A673 (cell line): ENCODE measurements at regions not wholly inside any gene's neighbourhood (a gene's known extent, or its start where the extent isn't known, plus 50 kb on each side); places are given as distances from the start of the nearest gene placed in this dataset.

Experiments used
- BruUV-seq: library from RNA; stranded (reverse); fragments of 400-500 nt; replicated peaks from 2 replicates; lab custom pipeline; 2021; lab: Mats Ljungman, UMichigan
- CTCF ChIA-PET: fragments of 300-600 bp; sonication (Branson Sonifier 250); formaldehyde crosslinking; loops from one replicate; lab custom pipeline; 2022; ENCODE audit warnings: antibody characterized with exemption; lab: Charles Lee
- POLR2A ChIA-PET: fragments of 300-600 bp; sonication (Branson Sonifier 250); formaldehyde crosslinking; loops from one replicate; lab custom pipeline; 2022; ENCODE audit warnings: antibody characterized with exemption; ENCODE audit not compliant: low non-redundant PET; lab: Charles Lee
- DNase-seq: peaks from one replicate; pipeline ENCODE4 v3.0.0-alpha.2; 2015; ENCODE audit warnings: low spot score
- H3K27ac ChIP-seq: fragments of 200-600 bp; sonication (generic); 2 replicates; pipeline ENCODE4 v1.5.1; 2016; ENCODE audit warnings: mixed run types, low read depth, mild to moderate bottlenecking, mixed read lengths, antibody characterized with exemption, low read length; ENCODE audit not compliant: poor library complexity, severe bottlenecking
- H3K27me3 ChIP-seq: fragments of 200-600 bp; sonication (generic); replicated peaks from 2 replicates; pipeline ENCODE4 v1.6.1; 2017; ENCODE audit warnings: mixed run types, low read depth, mild to moderate bottlenecking, mixed read lengths, antibody characterized with exemption, low read length; ENCODE audit not compliant: insufficient read depth, poor library complexity
- H3K36me3 ChIP-seq: fragments of 200-600 bp; sonication (generic); 2 replicates; pipeline ENCODE4 v1.6.1; 2016; ENCODE audit warnings: mixed run types, mild to moderate bottlenecking, mixed read lengths, antibody characterized with exemption, low read length; ENCODE audit not compliant: insufficient read depth, poor library complexity, severe bottlenecking
- H3K4me1 ChIP-seq: fragments of 200-600 bp; sonication (generic); 2 replicates; pipeline ENCODE4 v1.6.1; 2017; ENCODE audit warnings: mixed run types, mild to moderate bottlenecking, mixed read lengths, antibody characterized with exemption, low read length; ENCODE audit not compliant: insufficient read depth, poor library complexity, severe bottlenecking
- H3K4me3 ChIP-seq: fragments of 200-600 bp; sonication (generic); 2 replicates; pipeline ENCODE4 v1.5.1; 2016; ENCODE audit warnings: low read depth, mixed run types, mild to moderate bottlenecking, mixed read lengths, low read length; ENCODE audit not compliant: poor library complexity, severe bottlenecking
- H3K9me3 ChIP-seq: fragments of 200-600 bp; sonication (generic); 2 replicates; pipeline ENCODE4 v1.6.1; 2016; ENCODE audit warnings: mixed run types, low read depth, mild to moderate bottlenecking, mixed read lengths, antibody characterized with exemption, low read length; ENCODE audit not compliant: poor library complexity, severe bottlenecking
- EZH2 ChIP-seq: fragments of 200-600 bp; sonication (generic); IDR thresholded peaks from 2 replicates; pipeline ENCODE4 v1.6.1; 2017; ENCODE audit warnings: borderline replicate concordance, low read depth, mild to moderate bottlenecking, mixed read lengths, antibody characterized with exemption, low read length; ENCODE audit not compliant: poor library complexity, severe bottlenecking
- intact Hi-C: fragments of 100-400 bp; cut with micrococcal nuclease; formaldehyde crosslinking; loops from one replicate; pipeline ENCODE4 v1.10.0; 2022; ENCODE audit not compliant: unreplicated experiment
- TF ChIP-seq, protein P1 (sequence below): fragments of 300-800, 200-600 bp; sonication (generic); conservative IDR thresholded peaks from 2 replicates; pipeline ENCODE4 v1.5.1; 2017; ENCODE audit warnings: low read depth, mild to moderate bottlenecking, antibody characterized with exemption, low read length, moderate library complexity, mixed read lengths

- BruUV-seq = no TSS peak
- Histone ChIP-seq H3K9me3 (no peaks in the 10 kb centered on the region), H3K27me3 (no peaks in the 10 kb centered on the region), H3K4me3 (no peak overlapping the region), H3K27ac (no peak overlapping the region), H3K36me3 (no peaks in the 10 kb centered on the region), H3K4me1 (no peaks in the 10 kb centered on the region)
- CTCF ChIA-PET = no interaction called here
- TF ChIP-seq, protein P1, sequence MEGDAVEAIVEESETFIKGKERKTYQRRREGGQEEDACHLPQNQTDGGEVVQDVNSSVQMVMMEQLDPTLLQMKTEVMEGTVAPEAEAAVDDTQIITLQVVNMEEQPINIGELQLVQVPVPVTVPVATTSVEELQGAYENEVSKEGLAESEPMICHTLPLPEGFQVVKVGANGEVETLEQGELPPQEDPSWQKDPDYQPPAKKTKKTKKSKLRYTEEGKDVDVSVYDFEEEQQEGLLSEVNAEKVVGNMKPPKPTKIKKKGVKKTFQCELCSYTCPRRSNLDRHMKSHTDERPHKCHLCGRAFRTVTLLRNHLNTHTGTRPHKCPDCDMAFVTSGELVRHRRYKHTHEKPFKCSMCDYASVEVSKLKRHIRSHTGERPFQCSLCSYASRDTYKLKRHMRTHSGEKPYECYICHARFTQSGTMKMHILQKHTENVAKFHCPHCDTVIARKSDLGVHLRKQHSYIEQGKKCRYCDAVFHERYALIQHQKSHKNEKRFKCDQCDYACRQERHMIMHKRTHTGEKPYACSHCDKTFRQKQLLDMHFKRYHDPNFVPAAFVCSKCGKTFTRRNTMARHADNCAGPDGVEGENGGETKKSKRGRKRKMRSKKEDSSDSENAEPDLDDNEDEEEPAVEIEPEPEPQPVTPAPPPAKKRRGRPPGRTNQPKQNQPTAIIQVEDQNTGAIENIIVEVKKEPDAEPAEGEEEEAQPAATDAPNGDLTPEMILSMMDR = no peak
- no peak for TF ChIP-seq EZH2
- no peak for DNase-seq
- intact Hi-C loops = no loop called here
- POLR2A ChIA-PET = no interaction called here
Measured at GRCh38 chr4:176482972-176483371, 163.2 kb downstream of the SPCS3 start.

GRCh38 chr4:176484301-176484984 is 164.7 kb downstream of the SPCS3 start:
- Histone ChIP-seq H3K27me3 (no peaks in the 10 kb centered on the region), H3K9me3 (no peaks in the 10 kb centered on the region), H3K4me1 (no peaks in the 10 kb centered on the region), H3K4me3 (no peak overlapping the region), H3K27ac (no peak overlapping the region), H3K36me3 (no peaks in the 10 kb centered on the region)
- no peak for TF ChIP-seq EZH2
- TF ChIP-seq, protein P1 = no peak
- no peak for DNase-seq
- POLR2A ChIA-PET = no interaction called here
- no TSS peak for BruUV-seq
- CTCF ChIA-PET = no interaction called here
- intact Hi-C loops = no loop called here

DNA sequence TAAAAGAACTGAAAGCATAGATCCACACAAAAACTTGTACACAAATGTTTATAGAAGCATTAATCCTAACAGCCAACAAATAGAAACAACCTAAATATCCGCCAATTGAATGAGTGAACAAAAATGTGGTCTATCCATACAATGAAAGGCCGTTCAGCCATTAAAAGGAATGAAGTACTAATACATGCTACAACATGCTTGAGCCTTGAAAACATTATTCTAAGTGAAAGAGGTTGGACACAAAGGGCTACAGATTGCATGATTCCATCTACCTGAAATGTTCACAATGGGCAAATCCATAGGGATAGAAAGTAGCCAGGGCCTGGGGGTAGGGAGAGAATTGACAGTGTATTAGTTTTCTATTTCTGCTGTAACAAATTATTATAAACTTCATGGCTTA is 169.2 kb downstream of the SPCS3 start:
- BruUV-seq = no TSS peak
- intact Hi-C loops = no loop called here
- H3K4me3 ChIP-seq = no peak overlapping the region
- TF ChIP-seq EZH2 = no peak
- TF ChIP-seq, protein P1 = no peak
- POLR2A ChIA-PET = no interaction called here
- CTCF ChIA-PET = no interaction called here
- H3K36me3 ChIP-seq = no peaks in the 10 kb centered on the region
- no peak overlapping the region for H3K27ac ChIP-seq
- no peaks in the 10 kb centered on the region for H3K4me1 ChIP-seq
- no peak for DNase-seq
- H3K9me3 ChIP-seq = no peaks in the 10 kb centered on the region
- no peaks in the 10 kb centered on the region for H3K27me3 ChIP-seq
